ENCODE measurements at regions not wholly inside any gene's neighbourhood (a gene's known extent, or its start where the extent isn't known, plus 50 kb on each side); places are given as distances from the start of the nearest gene placed in this dataset.

DNA sequence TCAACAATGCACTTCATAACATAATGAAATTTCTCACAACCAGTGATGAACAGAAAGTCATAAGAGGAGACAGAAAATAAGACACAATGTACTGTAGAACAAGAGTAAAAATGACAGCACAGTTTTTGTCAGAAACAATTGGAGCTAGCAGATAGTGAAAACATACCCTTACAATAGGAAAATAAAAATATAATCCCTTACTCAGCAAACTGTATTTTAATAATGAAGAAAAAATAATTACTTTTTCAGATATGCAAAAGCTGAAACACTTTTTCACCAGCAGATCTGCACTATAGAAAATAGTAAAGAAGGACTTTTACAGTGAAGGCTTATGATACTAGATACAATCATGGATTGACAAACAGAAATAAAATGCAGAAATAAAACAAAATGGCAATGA is 126.3 kb downstream of the TRAM1L1 start:
- H3K36me3 ChIP-seq (ENCODE audit: low read depth), result no peaks in the 10 kb centered on the region
- DNase-seq (ENCODE audit: low spot score) (no peak), ATAC-seq (ENCODE audit: low read depth) (no peak)
- peaks cover 3% of the 10 kb centered on the region for H3K27me3 ChIP-seq (ENCODE audit: insufficient read depth, poor library complexity, severe bottlenecking)
- no peak overlapping the region for H3K4me3 ChIP-seq (ENCODE audit: severe bottlenecking)
- TF ChIP-seq, protein P1, sequence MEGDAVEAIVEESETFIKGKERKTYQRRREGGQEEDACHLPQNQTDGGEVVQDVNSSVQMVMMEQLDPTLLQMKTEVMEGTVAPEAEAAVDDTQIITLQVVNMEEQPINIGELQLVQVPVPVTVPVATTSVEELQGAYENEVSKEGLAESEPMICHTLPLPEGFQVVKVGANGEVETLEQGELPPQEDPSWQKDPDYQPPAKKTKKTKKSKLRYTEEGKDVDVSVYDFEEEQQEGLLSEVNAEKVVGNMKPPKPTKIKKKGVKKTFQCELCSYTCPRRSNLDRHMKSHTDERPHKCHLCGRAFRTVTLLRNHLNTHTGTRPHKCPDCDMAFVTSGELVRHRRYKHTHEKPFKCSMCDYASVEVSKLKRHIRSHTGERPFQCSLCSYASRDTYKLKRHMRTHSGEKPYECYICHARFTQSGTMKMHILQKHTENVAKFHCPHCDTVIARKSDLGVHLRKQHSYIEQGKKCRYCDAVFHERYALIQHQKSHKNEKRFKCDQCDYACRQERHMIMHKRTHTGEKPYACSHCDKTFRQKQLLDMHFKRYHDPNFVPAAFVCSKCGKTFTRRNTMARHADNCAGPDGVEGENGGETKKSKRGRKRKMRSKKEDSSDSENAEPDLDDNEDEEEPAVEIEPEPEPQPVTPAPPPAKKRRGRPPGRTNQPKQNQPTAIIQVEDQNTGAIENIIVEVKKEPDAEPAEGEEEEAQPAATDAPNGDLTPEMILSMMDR (IDR thresholded peaks at IDR 0.05; ENCODE audit: poor library complexity, severe bottlenecking), result no peak
- peaks cover 4% of the 10 kb centered on the region for H3K9me3 ChIP-seq (ENCODE audit: severe bottlenecking)
- no peak overlapping the region for H3K27ac ChIP-seq (ENCODE audit: poor library complexity, severe bottlenecking)
- H3K4me1 ChIP-seq (ENCODE audit: insufficient read depth, poor library complexity, severe bottlenecking), result no peaks in the 10 kb centered on the region

DNA sequence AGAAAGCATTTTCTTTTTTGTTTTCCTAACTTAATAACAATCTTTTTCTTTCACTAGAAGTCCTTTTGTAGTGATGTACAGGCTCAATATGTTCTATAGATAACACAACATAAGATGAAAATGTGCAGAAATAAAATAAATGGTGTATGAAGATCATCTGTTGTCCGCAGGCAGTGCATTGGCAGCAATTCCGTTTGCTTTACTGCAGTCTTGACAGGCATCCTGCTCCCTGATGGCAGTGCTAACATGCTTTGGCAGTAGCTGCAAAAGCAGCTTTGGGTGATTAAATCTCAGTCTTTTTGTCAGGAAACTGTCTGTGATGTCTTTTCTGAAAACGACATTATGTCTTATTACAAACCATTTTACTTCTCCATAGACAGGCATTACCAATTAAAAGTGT is 131.4 kb downstream of the TRAM1L1 start:
- no peak for DNase-seq (ENCODE audit: low spot score)
- H3K27ac ChIP-seq (ENCODE audit: poor library complexity, severe bottlenecking), result no peak overlapping the region

DNA sequence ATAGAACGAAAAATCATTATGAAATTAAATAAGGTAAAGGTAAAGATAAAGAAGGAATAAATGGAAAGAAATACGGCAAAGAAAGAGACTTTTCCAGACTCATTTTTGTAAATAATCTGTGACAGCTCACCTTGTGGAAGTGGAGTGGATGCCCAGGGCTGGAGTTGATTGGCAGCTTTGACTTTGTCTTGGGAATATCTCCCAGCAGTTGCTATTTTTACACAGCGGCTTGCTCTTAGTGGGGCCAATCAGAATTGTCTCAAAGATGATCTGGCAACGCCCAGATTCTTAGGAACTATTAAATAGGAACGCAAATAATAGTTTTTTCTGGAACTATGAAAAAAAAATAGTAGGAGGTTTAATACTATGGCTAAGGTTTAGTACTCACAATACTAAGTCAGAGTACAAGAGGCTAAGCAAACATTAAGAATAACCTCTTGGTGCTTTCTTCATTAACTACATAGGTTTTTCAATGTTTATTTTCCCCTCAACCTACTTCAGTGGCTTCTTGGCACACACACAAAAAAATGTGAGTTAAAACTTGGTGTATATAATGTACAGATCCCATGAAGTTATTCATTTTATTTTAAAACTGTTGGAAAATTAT is 132.7 kb downstream of the TRAM1L1 start:
- H3K4me1 ChIP-seq (ENCODE audit: insufficient read depth, poor library complexity, severe bottlenecking), result no peaks in the 10 kb centered on the region
- no peak overlapping the region for H3K4me3 ChIP-seq (ENCODE audit: severe bottlenecking)
- H3K36me3 ChIP-seq (ENCODE audit: low read depth), result no peaks in the 10 kb centered on the region
- no peak for DNase-seq (ENCODE audit: low spot score)
- H3K27me3 ChIP-seq (ENCODE audit: insufficient read depth, poor library complexity, severe bottlenecking), result no peaks in the 10 kb centered on the region
- TF ChIP-seq, protein P1 (IDR thresholded peaks at IDR 0.05; ENCODE audit: poor library complexity, severe bottlenecking), result no peak
- H3K27ac ChIP-seq (ENCODE audit: poor library complexity, severe bottlenecking), result no peak overlapping the region
- no peak for ATAC-seq (ENCODE audit: low read depth)
- H3K9me3 ChIP-seq (ENCODE audit: severe bottlenecking), result no peaks in the 10 kb centered on the region

More for the DNA sequence above, 131.4 kb downstream of the TRAM1L1 start:
- Histone ChIP-seq H3K27me3 (ENCODE audit: insufficient read depth, poor library complexity, severe bottlenecking) (peaks cover 3% of the 10 kb centered on the region), H3K9me3 (ENCODE audit: severe bottlenecking) (peaks cover 4% of the 10 kb centered on the region), H3K36me3 (ENCODE audit: low read depth) (no peaks in the 10 kb centered on the region), H3K4me1 (ENCODE audit: insufficient read depth, poor library complexity, severe bottlenecking) (no peaks in the 10 kb centered on the region), H3K4me3 (ENCODE audit: severe bottlenecking) (no peak overlapping the region)
- ATAC-seq (ENCODE audit: low read depth), result no peak
- TF ChIP-seq, protein P1 (IDR thresholded peaks at IDR 0.05; ENCODE audit: poor library complexity, severe bottlenecking), result no peak

DNA sequence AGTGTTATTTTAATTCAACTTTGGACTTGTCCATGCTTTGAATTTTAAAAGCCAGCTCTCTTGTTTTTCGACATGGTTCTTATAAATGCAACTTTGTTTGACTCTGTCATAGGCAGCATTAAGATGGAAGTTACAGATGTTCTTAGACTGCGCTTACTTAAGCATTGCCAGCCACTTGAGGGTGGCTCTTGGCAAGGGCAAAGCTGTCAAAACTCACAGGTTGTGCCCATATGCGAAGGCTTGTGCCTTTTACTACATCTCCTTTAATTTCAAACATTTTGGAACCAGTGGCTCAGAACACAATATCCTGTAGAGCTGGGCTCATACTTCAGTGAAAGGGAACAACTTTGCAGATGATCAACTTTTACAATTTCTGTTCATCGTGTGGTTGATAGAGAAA is 135.5 kb downstream of the TRAM1L1 start:
- no peak for DNase-seq (ENCODE audit: low spot score)
- Histone ChIP-seq H3K36me3 (ENCODE audit: low read depth) (no peaks in the 10 kb centered on the region), H3K9me3 (ENCODE audit: severe bottlenecking) (no peaks in the 10 kb centered on the region), H3K4me3 (ENCODE audit: severe bottlenecking) (no peak overlapping the region), H3K4me1 (ENCODE audit: insufficient read depth, poor library complexity, severe bottlenecking) (no peaks in the 10 kb centered on the region), H3K27me3 (ENCODE audit: insufficient read depth, poor library complexity, severe bottlenecking) (no peaks in the 10 kb centered on the region), H3K27ac (ENCODE audit: poor library complexity, severe bottlenecking) (no peak overlapping the region)
- ATAC-seq (ENCODE audit: low read depth), result no peak
- TF ChIP-seq, protein P1 (IDR thresholded peaks at IDR 0.05; ENCODE audit: poor library complexity, severe bottlenecking), result no peak

DNA sequence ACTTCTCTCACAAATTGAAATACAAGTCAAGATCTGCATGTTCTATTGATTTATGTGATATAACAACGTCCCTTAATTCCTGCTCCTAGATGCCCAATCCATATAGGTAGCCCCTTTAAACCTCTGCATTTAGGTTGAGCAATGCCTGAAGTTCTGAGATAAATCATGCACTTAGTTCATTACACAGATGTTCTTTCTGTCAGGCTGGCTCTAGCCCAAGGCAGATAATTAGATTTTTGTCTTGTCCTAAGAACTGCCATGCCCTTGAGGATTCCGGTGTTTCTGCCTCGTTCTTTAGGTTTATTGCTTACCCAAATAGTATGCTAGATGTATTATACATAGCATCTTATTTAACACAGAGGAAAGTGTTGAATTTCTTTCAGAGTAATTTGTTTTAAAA is 143.1 kb downstream of the TRAM1L1 start:
- DNase-seq (ENCODE audit: low spot score), result no peak
- H3K27ac ChIP-seq (ENCODE audit: poor library complexity, severe bottlenecking), result no peak overlapping the region

More for the DNA sequence above, 143.1 kb downstream of the TRAM1L1 start:
- Histone ChIP-seq H3K4me3 (ENCODE audit: severe bottlenecking) (no peak overlapping the region), H3K36me3 (ENCODE audit: low read depth) (no peaks in the 10 kb centered on the region), H3K4me1 (ENCODE audit: insufficient read depth, poor library complexity, severe bottlenecking) (no peaks in the 10 kb centered on the region), H3K27me3 (ENCODE audit: insufficient read depth, poor library complexity, severe bottlenecking) (no peaks in the 10 kb centered on the region), H3K9me3 (ENCODE audit: severe bottlenecking) (no peaks in the 10 kb centered on the region)
- ATAC-seq (ENCODE audit: low read depth), result no peak
- TF ChIP-seq, protein P1 (IDR thresholded peaks at IDR 0.05; ENCODE audit: poor library complexity, severe bottlenecking), result no peak
